ENCODE measurements at regions not wholly inside any gene's neighbourhood (a gene's known extent, or its start where the extent isn't known, plus 50 kb on each side); places are given as distances from the start of the nearest gene placed in this dataset.

GRCh38 chr13:110054041-110054440, 252.9 kb downstream of the COL4A1 start:
- TF ChIP-seq ZC3H10 (CRISPR knock-in tag; IDR thresholded peaks at IDR 0.05) (no peak), ZFP3 (CRISPR knock-in tag; IDR thresholded peaks at IDR 0.05) (no peak), RARB (CRISPR knock-in tag; IDR thresholded peaks at IDR 0.05) (no peak), POU6F1 (CRISPR knock-in tag; IDR thresholded peaks at IDR 0.05; ENCODE audit: borderline replicate concordance, low read depth) (no peak), ISL1 (CRISPR knock-in tag; IDR thresholded peaks at IDR 0.05) (no peak), CSDC2 (CRISPR knock-in tag; IDR thresholded peaks at IDR 0.05) (no peak), SNAI2 (CRISPR knock-in tag; IDR thresholded peaks at IDR 0.05) (no peak)
- TF ChIP-seq, protein P1, sequence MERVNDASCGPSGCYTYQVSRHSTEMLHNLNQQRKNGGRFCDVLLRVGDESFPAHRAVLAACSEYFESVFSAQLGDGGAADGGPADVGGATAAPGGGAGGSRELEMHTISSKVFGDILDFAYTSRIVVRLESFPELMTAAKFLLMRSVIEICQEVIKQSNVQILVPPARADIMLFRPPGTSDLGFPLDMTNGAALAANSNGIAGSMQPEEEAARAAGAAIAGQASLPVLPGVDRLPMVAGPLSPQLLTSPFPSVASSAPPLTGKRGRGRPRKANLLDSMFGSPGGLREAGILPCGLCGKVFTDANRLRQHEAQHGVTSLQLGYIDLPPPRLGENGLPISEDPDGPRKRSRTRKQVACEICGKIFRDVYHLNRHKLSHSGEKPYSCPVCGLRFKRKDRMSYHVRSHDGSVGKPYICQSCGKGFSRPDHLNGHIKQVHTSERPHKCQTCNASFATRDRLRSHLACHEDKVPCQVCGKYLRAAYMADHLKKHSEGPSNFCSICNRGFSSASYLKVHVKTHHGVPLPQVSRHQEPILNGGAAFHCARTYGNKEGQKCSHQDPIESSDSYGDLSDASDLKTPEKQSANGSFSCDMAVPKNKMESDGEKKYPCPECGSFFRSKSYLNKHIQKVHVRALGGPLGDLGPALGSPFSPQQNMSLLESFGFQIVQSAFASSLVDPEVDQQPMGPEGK (CRISPR knock-in tag; IDR thresholded peaks at IDR 0.05; ENCODE audit: borderline replicate concordance): no peak
- TF ChIP-seq, protein P2, sequence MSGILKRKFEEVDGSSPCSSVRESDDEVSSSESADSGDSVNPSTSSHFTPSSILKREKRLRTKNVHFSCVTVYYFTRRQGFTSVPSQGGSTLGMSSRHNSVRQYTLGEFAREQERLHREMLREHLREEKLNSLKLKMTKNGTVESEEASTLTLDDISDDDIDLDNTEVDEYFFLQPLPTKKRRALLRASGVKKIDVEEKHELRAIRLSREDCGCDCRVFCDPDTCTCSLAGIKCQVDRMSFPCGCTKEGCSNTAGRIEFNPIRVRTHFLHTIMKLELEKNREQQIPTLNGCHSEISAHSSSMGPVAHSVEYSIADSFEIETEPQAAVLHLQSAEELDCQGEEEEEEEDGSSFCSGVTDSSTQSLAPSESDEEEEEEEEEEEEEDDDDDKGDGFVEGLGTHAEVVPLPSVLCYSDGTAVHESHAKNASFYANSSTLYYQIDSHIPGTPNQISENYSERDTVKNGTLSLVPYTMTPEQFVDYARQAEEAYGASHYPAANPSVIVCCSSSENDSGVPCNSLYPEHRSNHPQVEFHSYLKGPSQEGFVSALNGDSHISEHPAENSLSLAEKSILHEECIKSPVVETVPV (CRISPR knock-in tag; IDR thresholded peaks at IDR 0.05): no peak
- TF ChIP-seq, protein P3, sequence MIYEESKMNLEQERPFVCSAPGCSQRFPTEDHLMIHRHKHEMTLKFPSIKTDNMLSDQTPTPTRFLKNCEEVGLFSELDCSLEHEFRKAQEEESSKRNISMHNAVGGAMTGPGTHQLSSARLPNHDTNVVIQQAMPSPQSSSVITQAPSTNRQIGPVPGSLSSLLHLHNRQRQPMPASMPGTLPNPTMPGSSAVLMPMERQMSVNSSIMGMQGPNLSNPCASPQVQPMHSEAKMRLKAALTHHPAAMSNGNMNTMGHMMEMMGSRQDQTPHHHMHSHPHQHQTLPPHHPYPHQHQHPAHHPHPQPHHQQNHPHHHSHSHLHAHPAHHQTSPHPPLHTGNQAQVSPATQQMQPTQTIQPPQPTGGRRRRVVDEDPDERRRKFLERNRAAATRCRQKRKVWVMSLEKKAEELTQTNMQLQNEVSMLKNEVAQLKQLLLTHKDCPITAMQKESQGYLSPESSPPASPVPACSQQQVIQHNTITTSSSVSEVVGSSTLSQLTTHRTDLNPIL (CRISPR knock-in tag; IDR thresholded peaks at IDR 0.05; ENCODE audit: low read depth): no peak
